ENCODE measurements at regions not wholly inside any gene's neighbourhood (a gene's known extent, or its start where the extent isn't known, plus 50 kb on each side); places are given as distances from the start of the nearest gene placed in this dataset.

DNA sequence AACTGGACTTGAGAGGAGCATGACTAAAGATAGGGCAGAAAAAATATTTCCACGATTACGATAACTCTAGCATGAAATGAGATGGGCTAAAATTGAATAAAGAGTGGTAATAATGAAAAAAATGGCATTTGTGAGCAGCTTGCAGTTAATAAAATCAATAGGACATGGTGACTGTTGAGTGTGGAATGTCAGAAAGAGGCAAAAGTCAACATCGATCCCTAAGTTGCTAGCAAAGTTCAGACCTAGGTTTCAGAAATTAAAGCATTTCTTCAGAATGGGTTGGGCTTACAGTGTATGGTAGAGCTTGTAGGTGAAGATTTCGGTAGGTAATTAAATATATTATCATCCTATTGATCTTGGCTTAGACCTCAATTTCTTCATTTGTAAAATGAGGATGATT is 656.7 kb upstream of the NRG3 start:
- TF ChIP-seq, protein P1, sequence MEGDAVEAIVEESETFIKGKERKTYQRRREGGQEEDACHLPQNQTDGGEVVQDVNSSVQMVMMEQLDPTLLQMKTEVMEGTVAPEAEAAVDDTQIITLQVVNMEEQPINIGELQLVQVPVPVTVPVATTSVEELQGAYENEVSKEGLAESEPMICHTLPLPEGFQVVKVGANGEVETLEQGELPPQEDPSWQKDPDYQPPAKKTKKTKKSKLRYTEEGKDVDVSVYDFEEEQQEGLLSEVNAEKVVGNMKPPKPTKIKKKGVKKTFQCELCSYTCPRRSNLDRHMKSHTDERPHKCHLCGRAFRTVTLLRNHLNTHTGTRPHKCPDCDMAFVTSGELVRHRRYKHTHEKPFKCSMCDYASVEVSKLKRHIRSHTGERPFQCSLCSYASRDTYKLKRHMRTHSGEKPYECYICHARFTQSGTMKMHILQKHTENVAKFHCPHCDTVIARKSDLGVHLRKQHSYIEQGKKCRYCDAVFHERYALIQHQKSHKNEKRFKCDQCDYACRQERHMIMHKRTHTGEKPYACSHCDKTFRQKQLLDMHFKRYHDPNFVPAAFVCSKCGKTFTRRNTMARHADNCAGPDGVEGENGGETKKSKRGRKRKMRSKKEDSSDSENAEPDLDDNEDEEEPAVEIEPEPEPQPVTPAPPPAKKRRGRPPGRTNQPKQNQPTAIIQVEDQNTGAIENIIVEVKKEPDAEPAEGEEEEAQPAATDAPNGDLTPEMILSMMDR (IDR thresholded peaks at IDR 0.05; ENCODE audit: insufficient read depth, low read length, poor library complexity, severe bottlenecking) = no peak
- TF ChIP-seq EZH2phosphoT487 (conservative IDR thresholded peaks at IDR 0.05; ENCODE audit: low read length) = no peak

All from SU-DHL-6 (cell line).